ENCODE measurements at regions not wholly inside any gene's neighbourhood (a gene's known extent, or its start where the extent isn't known, plus 50 kb on each side); places are given as distances from the start of the nearest gene placed in this dataset.

- TF ChIP-seq PATZ1 (CRISPR knock-in tag; IDR thresholded peaks at IDR 0.05; ENCODE audit: borderline replicate concordance), result no peak
- no peak for TF ChIP-seq ZFP3 (CRISPR knock-in tag; IDR thresholded peaks at IDR 0.05)
- TF ChIP-seq POU6F1 (CRISPR knock-in tag; IDR thresholded peaks at IDR 0.05; ENCODE audit: borderline replicate concordance, low read depth), result no peak
- no peak for TF ChIP-seq ZNF70 (CRISPR knock-in tag; IDR thresholded peaks at IDR 0.05)
- no peak for TF ChIP-seq RARB (CRISPR knock-in tag; IDR thresholded peaks at IDR 0.05)
- no peak for TF ChIP-seq BACH2 (CRISPR knock-in tag; IDR thresholded peaks at IDR 0.05; ENCODE audit: borderline replicate concordance)
- TF ChIP-seq ZNF8 (CRISPR knock-in tag; IDR thresholded peaks at IDR 0.05), result no peak
- no peak for TF ChIP-seq CREB5 (CRISPR knock-in tag; IDR thresholded peaks at IDR 0.05; ENCODE audit: low read depth)
- no peak for ATAC-seq
Observed at GRCh38 chr7:96629884-96630283, 79.8 kb downstream of the SEM1 start.

GRCh38 chr7:96624954-96625353 is 84.7 kb downstream of the SEM1 start:
- TF ChIP-seq BACH2 (CRISPR knock-in tag; IDR thresholded peaks at IDR 0.05; ENCODE audit: borderline replicate concordance) (no peak), ZNF8 (CRISPR knock-in tag; IDR thresholded peaks at IDR 0.05) (no peak), ISL1 (CRISPR knock-in tag; IDR thresholded peaks at IDR 0.05) (no peak), ZFP30 (CRISPR knock-in tag; IDR thresholded peaks at IDR 0.05) (no peak), PPARA (CRISPR knock-in tag; IDR thresholded peaks at IDR 0.05; ENCODE audit: borderline replicate concordance) (no peak), OSR1 (CRISPR knock-in tag; IDR thresholded peaks at IDR 0.05) (no peak), TOX (CRISPR knock-in tag; IDR thresholded peaks at IDR 0.05; ENCODE audit: borderline replicate concordance) (no peak), ZFP3 (CRISPR knock-in tag; IDR thresholded peaks at IDR 0.05) (no peak)
- ATAC-seq, result no peak

GRCh38 chr7:96621932-96622331 is 87.7 kb downstream of the SEM1 start:
- ATAC-seq, result no peak
- TF ChIP-seq RARB (CRISPR knock-in tag; IDR thresholded peaks at IDR 0.05) (no peak), SNAI2 (CRISPR knock-in tag; IDR thresholded peaks at IDR 0.05) (no peak)

- TF ChIP-seq ZNF565 (CRISPR knock-in tag; conservative IDR thresholded peaks at IDR 0.05; ENCODE audit: low read depth), result no peak
- TF ChIP-seq GLIS3 (CRISPR knock-in tag; IDR thresholded peaks at IDR 0.05), result no peak
- no peak for TF ChIP-seq ZNF8 (CRISPR knock-in tag; IDR thresholded peaks at IDR 0.05)
- TF ChIP-seq ZFP30 (CRISPR knock-in tag; IDR thresholded peaks at IDR 0.05), result no peak
- no peak for TF ChIP-seq RARB (CRISPR knock-in tag; IDR thresholded peaks at IDR 0.05)
- TF ChIP-seq CSDC2 (CRISPR knock-in tag; IDR thresholded peaks at IDR 0.05), result no peak
- TF ChIP-seq TCF4 (CRISPR knock-in tag; IDR thresholded peaks at IDR 0.05; ENCODE audit: borderline replicate concordance), result no peak
- TF ChIP-seq PATZ1 (CRISPR knock-in tag; IDR thresholded peaks at IDR 0.05; ENCODE audit: borderline replicate concordance), result no peak
- TF ChIP-seq PPARA (CRISPR knock-in tag; IDR thresholded peaks at IDR 0.05; ENCODE audit: borderline replicate concordance), result no peak
- no peak for TF ChIP-seq TOX (CRISPR knock-in tag; IDR thresholded peaks at IDR 0.05; ENCODE audit: borderline replicate concordance)
- TF ChIP-seq OSR1 (CRISPR knock-in tag; IDR thresholded peaks at IDR 0.05), result no peak
- no peak for ATAC-seq
Observed at GRCh38 chr7:96614154-96614867, 95.3 kb downstream of the SEM1 start.

GRCh38 chr7:96612034-96612433 is 97.6 kb downstream of the SEM1 start:
- no peak for ATAC-seq
- TF ChIP-seq ZNF8 (CRISPR knock-in tag; IDR thresholded peaks at IDR 0.05) (no peak), RARB (CRISPR knock-in tag; IDR thresholded peaks at IDR 0.05) (no peak), TCF4 (CRISPR knock-in tag; IDR thresholded peaks at IDR 0.05; ENCODE audit: borderline replicate concordance) (no peak), ESRRG (CRISPR knock-in tag; IDR thresholded peaks at IDR 0.05) (no peak), TSHZ2 (CRISPR knock-in tag; IDR thresholded peaks at IDR 0.05) (no peak), ZFP30 (CRISPR knock-in tag; IDR thresholded peaks at IDR 0.05) (no peak), GLIS3 (CRISPR knock-in tag; IDR thresholded peaks at IDR 0.05) (no peak), ARNTL (CRISPR knock-in tag; IDR thresholded peaks at IDR 0.05; ENCODE audit: borderline replicate concordance, low read depth) (no peak), ZNF70 (CRISPR knock-in tag; IDR thresholded peaks at IDR 0.05) (no peak), OSR1 (CRISPR knock-in tag; IDR thresholded peaks at IDR 0.05) (no peak), TOX (CRISPR knock-in tag; IDR thresholded peaks at IDR 0.05; ENCODE audit: borderline replicate concordance) (no peak), ZC3H10 (CRISPR knock-in tag; IDR thresholded peaks at IDR 0.05) (no peak)
